A673 (cell line): ENCODE measurements at regions not wholly inside any gene's neighbourhood (a gene's known extent, or its start where the extent isn't known, plus 50 kb on each side); places are given as distances from the start of the nearest gene placed in this dataset.

ENCODE experiments used
- CTCF ChIP-seq: fragments of 300-800, 200-600 bp; sonication (generic); conservative IDR thresholded peaks from 2 replicates; pipeline ENCODE4 v1.5.1; 2017; ENCODE audit warnings: low read depth, mild to moderate bottlenecking, antibody characterized with exemption, low read length, moderate library complexity, mixed read lengths
- EZH2 ChIP-seq: fragments of 200-600 bp; sonication (generic); IDR thresholded peaks from 2 replicates; pipeline ENCODE4 v1.6.1; 2017; ENCODE audit warnings: borderline replicate concordance, low read depth, mild to moderate bottlenecking, mixed read lengths, antibody characterized with exemption, low read length; ENCODE audit not compliant: poor library complexity, severe bottlenecking

- TF ChIP-seq CTCF: no peak
- no peak for TF ChIP-seq EZH2
Observed at GRCh38 chr10:124300735-124301134, 118.0 kb downstream of the OAT start.
